ENCODE measurements at regions not wholly inside any gene's neighbourhood (a gene's known extent, or its start where the extent isn't known, plus 50 kb on each side); places are given as distances from the start of the nearest gene placed in this dataset.

DNA sequence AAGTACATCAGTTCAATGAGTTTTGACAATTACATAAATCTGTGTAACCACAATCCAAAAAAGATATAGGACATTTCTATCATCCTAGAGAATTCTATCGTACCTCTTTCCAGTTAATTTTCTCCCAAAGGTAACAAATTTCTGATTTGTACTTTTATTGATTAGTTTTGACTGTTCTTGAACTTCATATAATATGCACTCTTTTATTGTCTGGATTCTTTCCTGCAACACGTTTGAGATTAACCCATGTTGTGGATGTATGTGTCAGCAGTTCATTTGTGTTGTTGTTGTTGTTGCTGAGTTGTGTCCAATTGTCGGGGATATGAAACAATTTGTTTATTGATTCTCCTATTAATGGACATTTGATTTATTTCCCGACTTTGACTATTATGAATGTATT lies 145.9 kb upstream of the WDR11 start:
- H3K36me3 Mint-ChIP-seq (ENCODE audit: insufficient read depth, unreplicated experiment): no peaks in the 10 kb centered on the region
- H3K9me3 ChIP-seq: no peaks in the 10 kb centered on the region
- no peak for DNase-seq
- intact Hi-C loops (cut with micrococcal nuclease; ENCODE audit: unreplicated experiment): no loop called here
- no peaks in the 10 kb centered on the region for H3K9me3 Mint-ChIP-seq (ENCODE audit: unreplicated experiment)
- H3K27me3 ChIP-seq (replicated peaks; ENCODE audit: control insufficient read depth, insufficient read depth, low read length): no peaks in the 10 kb centered on the region; the same call in 1 of the 2 replicates
- peaks cover 20% of the 10 kb centered on the region for H3K27me3 Mint-ChIP-seq (ENCODE audit: insufficient read depth, unreplicated experiment)
- BruUV-seq (replicated peaks): no TSS peak
- H3K4me3 ChIP-seq (ENCODE audit: low read depth, low read length): no peak overlapping the region
- H3K27ac Mint-ChIP-seq (ENCODE audit: unreplicated experiment): no peak overlapping the region
- ChIA-PET CTCF (no interaction called here), POLR2A (no interaction called here)
- H3K4me1 ChIP-seq: no peaks in the 10 kb centered on the region
- H3K4me3 Mint-ChIP-seq (ENCODE audit: unreplicated experiment): no peak overlapping the region
- TF ChIP-seq CTCF (IDR thresholded peaks at IDR 0.05; ENCODE audit: insufficient read depth in 1 of 2, low read depth in 1 of 2, low read length in 1 of 2, severe bottlenecking in 1 of 2, unreplicated experiment in 1 of 2): no peak
- H3K4me1 Mint-ChIP-seq (ENCODE audit: low read depth, unreplicated experiment): no peaks in the 10 kb centered on the region
- no peaks in the 10 kb centered on the region for H3K36me3 ChIP-seq (ENCODE audit: control insufficient read depth, insufficient read depth, low read length)

DNA sequence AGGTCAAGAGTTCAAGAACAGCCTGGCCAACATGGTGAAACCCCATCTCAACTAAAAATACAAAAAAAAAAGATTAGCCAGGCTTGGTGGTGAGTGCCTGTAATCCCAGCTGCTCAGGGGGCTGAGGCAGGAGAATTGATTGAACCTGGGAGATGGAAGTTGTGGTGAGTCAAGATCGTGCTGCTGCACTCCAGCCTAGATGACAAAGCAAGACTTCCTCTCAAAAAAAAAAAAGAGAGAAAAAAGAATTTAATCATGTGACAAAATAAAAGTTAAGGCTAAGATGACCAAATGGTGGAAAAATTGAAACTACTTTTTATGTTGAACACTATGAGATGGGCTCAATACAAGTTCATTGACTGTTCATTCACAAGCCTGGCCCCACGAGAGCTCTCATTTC lies 141.1 kb upstream of the WDR11 start:
- Histone ChIP-seq H3K4me1 (no peaks in the 10 kb centered on the region), H3K9me3 (no peaks in the 10 kb centered on the region), H3K36me3 (ENCODE audit: control insufficient read depth, insufficient read depth, low read length) (no peaks in the 10 kb centered on the region), H3K27me3 (replicated peaks; ENCODE audit: control insufficient read depth, insufficient read depth, low read length) (no peaks in the 10 kb centered on the region; the same call in 1 of the 2 replicates), H3K4me3 (ENCODE audit: low read depth, low read length) (no peak overlapping the region)
- H3K36me3 Mint-ChIP-seq (ENCODE audit: insufficient read depth, unreplicated experiment): no peaks in the 10 kb centered on the region
- no peak for TF ChIP-seq CTCF (IDR thresholded peaks at IDR 0.05; ENCODE audit: insufficient read depth in 1 of 2, low read depth in 1 of 2, low read length in 1 of 2, severe bottlenecking in 1 of 2, unreplicated experiment in 1 of 2)
- POLR2A ChIA-PET: no interaction called here
- CTCF ChIA-PET: no interaction called here
- H3K27me3 Mint-ChIP-seq (ENCODE audit: insufficient read depth, unreplicated experiment): peaks cover 31% of the 10 kb centered on the region
- H3K27ac Mint-ChIP-seq (ENCODE audit: unreplicated experiment): no peak overlapping the region
- DNase-seq: no peak
- no TSS peak for BruUV-seq (replicated peaks)
- H3K4me1 Mint-ChIP-seq (ENCODE audit: low read depth, unreplicated experiment): no peaks in the 10 kb centered on the region
- intact Hi-C loops (cut with micrococcal nuclease; ENCODE audit: unreplicated experiment): no loop called here
- no peaks in the 10 kb centered on the region for H3K9me3 Mint-ChIP-seq (ENCODE audit: unreplicated experiment)
- H3K4me3 Mint-ChIP-seq (ENCODE audit: unreplicated experiment): no peak overlapping the region

DNA sequence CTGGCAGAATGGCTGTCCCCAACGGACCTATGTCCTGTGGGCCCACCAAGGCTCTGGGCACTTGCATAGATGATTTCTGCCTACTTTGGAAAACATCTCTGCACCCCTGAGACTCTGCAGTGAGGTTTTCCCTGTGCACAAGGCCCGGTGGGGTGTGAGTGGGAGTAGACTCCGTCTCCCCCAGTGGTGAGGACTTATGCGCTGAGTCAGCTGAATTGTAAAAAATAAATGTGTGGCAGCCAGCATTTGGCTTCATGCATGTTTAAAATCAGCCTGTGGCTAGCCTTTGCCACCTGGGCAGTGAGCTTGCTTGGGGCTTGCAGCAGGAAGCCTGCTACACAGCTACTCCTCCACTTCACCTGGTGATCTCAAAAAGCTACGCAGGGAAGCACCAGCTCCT lies 139.3 kb upstream of the WDR11 start:
- Mint-ChIP-seq H3K27ac (ENCODE audit: unreplicated experiment) (no peak overlapping the region), H3K9me3 (ENCODE audit: unreplicated experiment) (no peaks in the 10 kb centered on the region), H3K4me3 (ENCODE audit: unreplicated experiment) (no peak overlapping the region), H3K4me1 (ENCODE audit: low read depth, unreplicated experiment) (no peaks in the 10 kb centered on the region), H3K36me3 (ENCODE audit: insufficient read depth, unreplicated experiment) (no peaks in the 10 kb centered on the region), H3K27me3 (ENCODE audit: insufficient read depth, unreplicated experiment) (peaks cover 24% of the 10 kb centered on the region)
- no TSS peak for BruUV-seq (replicated peaks)
- TF ChIP-seq CTCF (IDR thresholded peaks at IDR 0.05; ENCODE audit: insufficient read depth in 1 of 2, low read depth in 1 of 2, low read length in 1 of 2, severe bottlenecking in 1 of 2, unreplicated experiment in 1 of 2): no peak
- no peak for DNase-seq
- CTCF ChIA-PET: no interaction called here
- Histone ChIP-seq H3K9me3 (no peaks in the 10 kb centered on the region), H3K27me3 (replicated peaks; ENCODE audit: control insufficient read depth, insufficient read depth, low read length) (no peaks in the 10 kb centered on the region; the same call in 1 of the 2 replicates), H3K36me3 (ENCODE audit: control insufficient read depth, insufficient read depth, low read length) (no peaks in the 10 kb centered on the region), H3K4me3 (ENCODE audit: low read depth, low read length) (no peak overlapping the region), H3K4me1 (no peaks in the 10 kb centered on the region)
- intact Hi-C loops (cut with micrococcal nuclease; ENCODE audit: unreplicated experiment): no loop called here
- POLR2A ChIA-PET: no interaction called here

Measured in Caco-2 (cell line).